ENCODE measurements at regions not wholly inside any gene's neighbourhood (a gene's known extent, or its start where the extent isn't known, plus 50 kb on each side); places are given as distances from the start of the nearest gene placed in this dataset.

DNA sequence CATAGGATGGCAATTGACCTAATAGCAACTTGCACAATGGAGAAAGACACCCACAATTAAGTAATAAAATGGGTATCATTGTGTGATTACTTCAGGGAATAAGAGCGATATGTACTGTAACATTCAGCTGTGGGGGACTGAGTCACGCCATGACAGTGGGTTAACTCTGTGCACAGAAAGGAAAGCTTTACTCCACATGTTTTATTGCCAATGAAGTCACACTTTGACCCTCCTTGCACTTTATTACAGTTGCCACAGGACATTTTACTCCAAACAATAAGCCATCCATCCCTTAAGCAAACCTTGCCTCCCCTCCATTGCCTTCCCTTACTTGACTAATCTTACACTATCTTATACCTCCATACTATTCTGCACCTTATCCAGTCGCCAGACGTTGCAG is 403.1 kb downstream of the VRK1 start:
- Histone ChIP-seq H3K36me3 (ENCODE audit: control insufficient read depth, insufficient read depth, low read length) (no peaks in the 10 kb centered on the region), H3K4me1 (ENCODE audit: control insufficient read depth, insufficient read depth, low read length) (no peaks in the 10 kb centered on the region), H3K4me3 (ENCODE audit: low read length) (no peak overlapping the region), H3K27me3 (ENCODE audit: control insufficient read depth, insufficient read depth, low read length) (no peaks in the 10 kb centered on the region), H3K9ac (ENCODE audit: low read length) (no peak overlapping the region), H3K9me3 (ENCODE audit: control insufficient read depth, low read length) (no peaks in the 10 kb centered on the region)

DNA sequence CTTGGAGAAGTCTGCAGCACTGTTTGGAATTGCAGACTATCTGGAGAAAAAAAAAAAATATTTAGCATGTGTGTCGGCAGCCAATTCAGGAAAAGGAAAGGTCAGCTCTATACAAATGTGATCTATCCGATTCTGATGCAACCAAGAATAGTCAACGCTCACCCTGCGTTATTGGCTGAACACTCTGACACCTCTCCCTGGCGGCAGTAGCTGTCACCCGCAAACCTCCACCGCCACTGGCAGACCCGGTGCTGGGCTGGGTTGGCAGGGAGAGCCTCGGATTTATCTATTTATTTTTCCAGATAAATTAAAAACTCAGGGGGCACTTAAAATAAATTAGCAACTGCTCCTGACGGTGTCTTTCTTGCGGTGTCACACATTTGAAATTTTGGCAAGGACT is 409.7 kb downstream of the VRK1 start:
- H3K4me3 ChIP-seq (ENCODE audit: low read length), result no peak overlapping the region
- H3K4me1 ChIP-seq (ENCODE audit: control insufficient read depth, insufficient read depth, low read length), result no peaks in the 10 kb centered on the region
- no peaks in the 10 kb centered on the region for H3K36me3 ChIP-seq (ENCODE audit: control insufficient read depth, insufficient read depth, low read length)
- H3K9me3 ChIP-seq (ENCODE audit: control insufficient read depth, low read length), result no peaks in the 10 kb centered on the region
- no peak overlapping the region for H3K9ac ChIP-seq (ENCODE audit: low read length)
- no peaks in the 10 kb centered on the region for H3K27me3 ChIP-seq (ENCODE audit: control insufficient read depth, insufficient read depth, low read length)

DNA sequence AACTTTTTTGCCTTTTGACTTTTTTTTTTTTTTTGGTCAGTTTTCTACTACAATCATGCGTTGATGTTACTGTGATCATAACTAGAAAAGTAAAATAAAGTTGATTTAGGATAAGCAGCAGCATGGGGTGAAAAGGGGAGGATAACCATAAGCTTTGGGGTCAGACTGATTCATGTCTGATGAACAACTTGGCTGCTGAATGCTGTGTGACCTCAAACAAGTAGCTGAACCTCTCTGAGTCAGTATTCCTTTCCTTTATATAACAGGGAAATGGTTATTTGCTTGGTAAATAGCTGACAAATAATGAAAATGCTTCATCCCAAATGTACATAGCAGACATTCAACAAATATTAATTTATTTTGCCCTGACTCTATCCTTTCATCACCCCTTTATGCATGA is 413.0 kb downstream of the VRK1 start:
- no peaks in the 10 kb centered on the region for H3K27me3 ChIP-seq (ENCODE audit: control insufficient read depth, insufficient read depth, low read length)
- H3K9ac ChIP-seq (ENCODE audit: low read length), result no peak overlapping the region
- no peak overlapping the region for H3K4me3 ChIP-seq (ENCODE audit: low read length)
- no peaks in the 10 kb centered on the region for H3K9me3 ChIP-seq (ENCODE audit: control insufficient read depth, low read length)
- no peaks in the 10 kb centered on the region for H3K4me1 ChIP-seq (ENCODE audit: control insufficient read depth, insufficient read depth, low read length)
- H3K36me3 ChIP-seq (ENCODE audit: control insufficient read depth, insufficient read depth, low read length), result no peaks in the 10 kb centered on the region

DNA sequence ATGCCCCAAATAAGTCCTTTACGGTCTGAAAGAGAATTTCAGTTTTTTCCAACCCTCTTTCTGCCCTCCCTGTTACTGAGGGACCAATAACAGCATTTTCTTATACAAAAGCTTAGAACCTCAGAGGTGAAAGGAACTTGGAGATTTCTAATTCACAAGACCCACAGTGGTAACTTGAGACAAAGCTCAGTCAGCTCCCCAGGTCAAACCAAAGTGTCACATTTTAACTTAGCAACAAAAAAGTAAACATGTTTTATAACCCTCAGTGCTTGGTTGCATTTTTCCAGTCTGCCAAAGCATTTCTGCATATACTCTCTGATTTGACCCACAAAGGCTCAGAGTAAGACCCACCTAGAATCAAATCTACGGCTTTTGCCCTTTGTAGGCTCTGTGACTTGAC is 415.2 kb downstream of the VRK1 start:
- Histone ChIP-seq H3K27me3 (ENCODE audit: control insufficient read depth, insufficient read depth, low read length) (no peaks in the 10 kb centered on the region), H3K4me3 (ENCODE audit: low read length) (no peak overlapping the region), H3K4me1 (ENCODE audit: control insufficient read depth, insufficient read depth, low read length) (no peaks in the 10 kb centered on the region), H3K9me3 (ENCODE audit: control insufficient read depth, low read length) (no peaks in the 10 kb centered on the region), H3K36me3 (ENCODE audit: control insufficient read depth, insufficient read depth, low read length) (no peaks in the 10 kb centered on the region), H3K9ac (ENCODE audit: low read length) (no peak overlapping the region)

DNA sequence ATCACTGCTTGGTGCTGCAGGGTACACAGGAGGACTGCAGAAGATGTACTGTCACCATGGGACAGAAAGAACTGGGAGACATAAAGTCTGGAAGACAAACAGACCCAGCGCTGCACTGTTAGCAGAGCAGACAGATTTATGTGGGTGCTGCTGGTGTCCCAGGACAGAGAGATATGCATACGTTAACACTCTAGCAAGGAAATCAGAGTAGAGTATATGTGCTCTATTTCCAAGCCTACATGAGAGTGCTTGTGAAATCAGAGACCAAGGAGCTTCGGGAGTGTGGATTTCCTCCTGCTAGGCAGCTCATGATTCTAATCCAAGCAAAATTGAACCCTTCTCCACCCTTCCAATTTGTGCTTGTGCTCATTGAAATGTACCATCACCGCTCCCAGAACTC is 416.5 kb downstream of the VRK1 start:
- Histone ChIP-seq H3K9me3 (ENCODE audit: control insufficient read depth, low read length) (no peaks in the 10 kb centered on the region), H3K27me3 (ENCODE audit: control insufficient read depth, insufficient read depth, low read length) (peaks cover 3% of the 10 kb centered on the region), H3K4me1 (ENCODE audit: control insufficient read depth, insufficient read depth, low read length) (no peaks in the 10 kb centered on the region), H3K4me3 (ENCODE audit: low read length) (no peak overlapping the region), H3K36me3 (ENCODE audit: control insufficient read depth, insufficient read depth, low read length) (no peaks in the 10 kb centered on the region), H3K9ac (ENCODE audit: low read length) (no peak overlapping the region)

DNA sequence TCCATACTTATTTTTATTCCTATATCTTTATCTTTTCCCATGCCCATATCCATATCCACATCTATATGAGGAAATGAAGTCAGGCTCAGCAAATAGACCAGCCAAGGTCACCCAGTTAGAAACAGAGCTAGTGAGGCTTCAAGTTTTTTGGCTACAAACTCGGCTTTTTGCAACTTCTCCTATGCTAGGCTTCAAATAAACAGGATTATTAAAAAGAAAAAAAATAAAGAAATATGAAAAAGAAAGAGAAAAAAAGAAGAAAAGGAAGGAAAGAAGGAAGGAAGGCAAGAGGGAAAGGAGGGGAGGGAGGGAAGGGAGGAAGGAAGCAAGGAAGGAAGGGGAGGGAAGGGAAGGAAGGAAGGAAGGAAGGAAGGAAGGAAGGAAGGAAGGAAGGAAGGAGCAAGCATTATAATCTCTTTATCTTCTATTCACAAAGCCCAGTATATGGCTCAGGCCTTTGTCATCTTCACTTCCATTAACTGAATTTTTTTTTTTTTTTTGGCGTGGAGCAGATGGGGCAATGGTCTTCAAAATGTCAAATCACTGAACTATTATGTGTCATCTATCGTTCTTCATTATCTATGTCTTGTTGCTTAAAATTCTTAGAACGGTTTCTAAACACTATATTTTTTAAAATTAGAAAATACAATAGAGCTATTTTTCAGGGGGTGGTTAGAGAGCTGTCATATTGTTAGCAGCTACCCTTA is 418.2 kb downstream of the VRK1 start:
- Histone ChIP-seq H3K9ac (ENCODE audit: low read length) (no peak overlapping the region), H3K9me3 (ENCODE audit: control insufficient read depth, low read length) (no peaks in the 10 kb centered on the region), H3K36me3 (ENCODE audit: control insufficient read depth, insufficient read depth, low read length) (no peaks in the 10 kb centered on the region), H3K4me3 (ENCODE audit: low read length) (no peak overlapping the region), H3K4me1 (ENCODE audit: control insufficient read depth, insufficient read depth, low read length) (no peaks in the 10 kb centered on the region), H3K27me3 (ENCODE audit: control insufficient read depth, insufficient read depth, low read length) (peaks cover 17% of the 10 kb centered on the region)

DNA sequence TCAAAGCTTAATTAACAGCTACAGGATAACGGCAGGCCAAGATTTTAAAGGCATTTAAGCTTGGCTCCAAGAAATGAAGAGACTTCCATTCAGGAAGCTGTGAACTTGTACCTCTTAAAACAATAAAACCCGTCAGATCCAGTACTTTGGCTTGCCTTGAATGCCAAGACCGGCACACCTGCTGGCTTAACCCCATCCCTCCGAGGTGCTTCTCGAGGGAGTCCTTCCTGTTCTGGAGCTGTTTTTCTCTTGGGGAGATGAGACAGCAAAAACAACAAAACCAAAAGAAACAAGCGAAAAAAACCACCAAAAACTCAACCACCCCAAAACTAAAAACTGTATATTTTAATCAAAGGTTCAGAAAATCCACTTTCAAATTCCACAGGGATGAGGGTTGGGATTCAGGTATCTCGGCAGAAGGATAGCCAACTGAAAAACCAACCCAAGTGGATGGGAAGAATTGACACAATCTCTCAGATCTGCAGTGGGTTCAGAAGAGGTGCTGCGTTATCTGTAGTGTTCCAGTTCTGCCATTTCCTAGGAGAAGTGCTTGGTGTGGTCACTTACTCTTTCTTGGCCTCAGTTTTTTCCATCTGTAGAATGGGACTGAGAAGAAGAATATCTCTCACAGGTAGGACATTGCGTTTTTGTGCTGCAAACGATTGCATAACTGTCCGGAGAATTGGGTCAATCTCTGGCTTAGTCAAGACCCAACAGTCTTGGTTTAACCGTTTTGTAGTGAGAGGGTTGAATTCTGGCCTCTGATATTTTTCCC is 420.1 kb downstream of the VRK1 start:
- H3K4me1 ChIP-seq (ENCODE audit: control insufficient read depth, insufficient read depth, low read length), result no peaks in the 10 kb centered on the region
- no peak overlapping the region for H3K9ac ChIP-seq (ENCODE audit: low read length)
- H3K27me3 ChIP-seq (ENCODE audit: control insufficient read depth, insufficient read depth, low read length), result peaks cover 17% of the 10 kb centered on the region

DNA sequence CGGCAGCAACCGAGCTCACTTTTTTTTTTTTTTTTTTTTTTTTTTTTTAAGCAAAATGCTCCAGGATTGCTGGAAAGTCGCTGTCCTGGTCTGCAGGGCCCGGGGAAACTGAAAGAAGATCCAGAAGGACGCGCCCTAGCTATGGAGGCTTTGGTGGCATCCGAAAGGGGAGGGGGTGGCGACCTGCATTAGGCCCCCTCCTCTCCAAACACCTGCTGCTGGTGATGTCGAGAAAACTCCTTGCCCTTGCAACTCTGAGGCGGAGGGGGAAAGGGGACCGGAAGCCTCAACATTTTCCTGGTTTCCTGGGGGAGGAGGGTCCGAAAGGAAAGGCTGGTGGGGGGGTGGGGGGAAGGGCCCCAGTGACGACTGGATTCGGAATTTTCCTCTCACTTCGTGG is 421.1 kb downstream of the VRK1 start:
- H3K4me1 ChIP-seq (ENCODE audit: control insufficient read depth, insufficient read depth, low read length), result no peaks in the 10 kb centered on the region
- no peak overlapping the region for H3K4me3 ChIP-seq (ENCODE audit: low read length)
- H3K9ac ChIP-seq (ENCODE audit: low read length), result no peak overlapping the region
- H3K36me3 ChIP-seq (ENCODE audit: control insufficient read depth, insufficient read depth, low read length), result no peaks in the 10 kb centered on the region
- H3K27me3 ChIP-seq (ENCODE audit: control insufficient read depth, insufficient read depth, low read length), result peaks cover 17% of the 10 kb centered on the region
- no peaks in the 10 kb centered on the region for H3K9me3 ChIP-seq (ENCODE audit: control insufficient read depth, low read length)

More for the DNA sequence above, 420.1 kb downstream of the VRK1 start:
- Histone ChIP-seq H3K36me3 (ENCODE audit: control insufficient read depth, insufficient read depth, low read length) (no peaks in the 10 kb centered on the region), H3K4me3 (ENCODE audit: low read length) (no peak overlapping the region), H3K9me3 (ENCODE audit: control insufficient read depth, low read length) (no peaks in the 10 kb centered on the region)

DNA sequence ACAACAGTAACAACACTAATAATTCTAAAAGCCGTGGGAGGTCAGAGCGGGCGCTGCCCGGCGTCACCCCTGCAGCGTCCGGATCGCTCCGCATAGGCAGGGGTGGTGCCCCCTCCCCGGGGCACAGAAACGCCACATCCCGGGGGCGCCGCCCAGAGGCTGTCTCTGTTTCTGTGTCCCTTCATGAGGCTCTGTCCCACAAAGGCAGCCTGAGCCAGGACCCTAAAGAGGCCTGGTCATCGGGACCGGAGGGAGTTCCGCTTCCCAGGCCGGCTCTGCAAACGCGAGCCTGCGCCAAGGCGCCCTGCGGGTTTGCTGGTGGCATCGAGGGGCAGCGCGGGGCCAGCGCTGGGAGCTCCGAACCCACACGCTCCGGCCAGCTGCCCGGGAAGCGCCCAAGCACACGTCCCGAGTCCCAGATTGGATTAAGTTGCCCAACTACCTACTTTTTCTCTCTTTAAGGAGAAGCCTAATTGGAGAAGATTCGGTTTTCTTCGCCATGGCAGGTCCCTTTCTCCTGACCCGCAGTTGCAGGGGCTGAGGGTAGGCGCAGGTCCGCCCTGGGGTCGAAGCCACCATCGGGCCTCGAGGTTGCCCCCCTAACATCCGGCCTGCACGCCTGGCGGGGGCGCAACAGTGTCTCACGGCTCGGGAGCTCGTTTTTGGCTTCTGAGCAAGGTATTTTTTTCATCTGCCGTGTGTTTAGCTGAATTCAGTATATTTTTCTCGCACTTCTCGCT is 421.7 kb downstream of the VRK1 start:
- H3K9ac ChIP-seq (ENCODE audit: low read length), result no peak overlapping the region
- no peaks in the 10 kb centered on the region for H3K36me3 ChIP-seq (ENCODE audit: control insufficient read depth, insufficient read depth, low read length)
- peaks cover 17% of the 10 kb centered on the region for H3K27me3 ChIP-seq (ENCODE audit: control insufficient read depth, insufficient read depth, low read length)
- H3K9me3 ChIP-seq (ENCODE audit: control insufficient read depth, low read length), result no peaks in the 10 kb centered on the region
- H3K4me1 ChIP-seq (ENCODE audit: control insufficient read depth, insufficient read depth, low read length), result no peaks in the 10 kb centered on the region
- no peak overlapping the region for H3K4me3 ChIP-seq (ENCODE audit: low read length)

DNA sequence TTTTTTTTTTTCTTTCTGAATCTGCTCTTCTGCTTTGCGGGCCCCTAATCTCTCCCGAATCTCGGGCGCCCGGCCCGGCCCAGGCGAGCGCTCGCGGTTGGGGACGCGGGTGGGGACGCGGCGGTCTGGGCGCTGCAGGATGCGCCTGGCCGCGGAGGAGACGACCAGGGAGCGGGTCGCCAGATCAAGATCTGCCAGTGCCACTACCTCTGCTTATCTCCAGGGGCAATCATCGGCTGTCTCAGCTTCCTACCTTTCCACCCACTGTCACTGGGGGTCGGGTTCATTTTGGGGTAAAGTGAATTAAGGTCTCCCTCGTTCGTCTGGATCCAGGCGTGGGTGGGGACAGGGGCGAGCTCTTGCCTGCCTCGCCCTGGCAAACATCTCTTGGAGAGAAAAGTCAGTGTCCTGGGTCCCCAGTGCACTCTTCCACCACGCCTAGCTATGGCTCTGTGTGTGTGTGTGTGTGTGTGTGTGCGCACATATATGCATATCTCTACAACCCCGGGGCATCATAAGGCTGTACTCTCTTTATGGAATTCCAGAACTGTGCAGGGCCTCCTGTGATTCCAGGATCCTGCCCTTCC is 422.3 kb downstream of the VRK1 start:
- Histone ChIP-seq H3K4me3 (ENCODE audit: low read length) (no peak overlapping the region), H3K9me3 (ENCODE audit: control insufficient read depth, low read length) (no peaks in the 10 kb centered on the region), H3K36me3 (ENCODE audit: control insufficient read depth, insufficient read depth, low read length) (no peaks in the 10 kb centered on the region), H3K9ac (ENCODE audit: low read length) (no peak overlapping the region), H3K4me1 (ENCODE audit: control insufficient read depth, insufficient read depth, low read length) (no peaks in the 10 kb centered on the region), H3K27me3 (ENCODE audit: control insufficient read depth, insufficient read depth, low read length) (peaks cover 17% of the 10 kb centered on the region)

DNA sequence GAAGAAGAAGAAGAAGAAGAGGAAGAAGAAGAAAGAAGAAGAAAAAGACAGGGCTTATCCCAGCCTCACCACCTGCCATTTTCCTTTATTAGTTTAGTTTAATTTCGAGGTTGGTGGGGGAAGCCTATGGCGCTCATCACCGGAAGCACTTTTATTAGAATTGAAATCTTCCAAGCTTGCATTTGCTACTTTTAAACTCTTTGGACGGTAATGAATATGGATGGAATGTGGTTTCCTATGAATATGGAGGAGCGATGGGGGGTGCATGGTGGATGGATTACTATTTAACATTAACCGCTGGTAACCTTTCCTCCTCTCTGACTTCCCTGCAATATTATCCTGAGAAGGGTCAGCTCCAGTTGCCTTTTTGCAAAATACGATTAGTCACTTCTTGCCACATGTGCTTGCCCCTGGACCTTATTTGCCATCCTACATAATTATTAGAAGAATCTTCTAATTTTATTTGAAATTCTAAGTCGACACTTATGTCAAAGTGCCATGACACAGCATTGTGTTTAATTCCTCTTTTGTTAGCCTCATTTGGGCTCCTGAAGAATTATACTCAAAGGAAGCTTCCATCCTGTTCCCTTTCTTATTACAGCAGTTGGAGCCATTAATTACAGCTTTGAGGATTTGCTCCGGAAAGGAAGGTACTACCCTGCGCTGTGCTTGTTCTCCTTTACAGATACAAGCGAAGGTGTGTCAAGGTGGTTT is 424.5 kb downstream of the VRK1 start:
- Histone ChIP-seq H3K9me3 (ENCODE audit: control insufficient read depth, low read length) (no peaks in the 10 kb centered on the region), H3K27me3 (ENCODE audit: control insufficient read depth, insufficient read depth, low read length) (peaks cover 17% of the 10 kb centered on the region), H3K4me3 (ENCODE audit: low read length) (no peak overlapping the region)

More for the DNA sequence above, 424.5 kb downstream of the VRK1 start:
- no peak overlapping the region for H3K9ac ChIP-seq (ENCODE audit: low read length)
- H3K4me1 ChIP-seq (ENCODE audit: control insufficient read depth, insufficient read depth, low read length), result no peaks in the 10 kb centered on the region
- H3K36me3 ChIP-seq (ENCODE audit: control insufficient read depth, insufficient read depth, low read length), result no peaks in the 10 kb centered on the region

All from mucosa of stomach (tissue), 1 donor.